GM12878 (cell line): ENCODE measurements at regions not wholly inside any gene's neighbourhood (a gene's known extent, or its start where the extent isn't known, plus 50 kb on each side); places are given as distances from the start of the nearest gene placed in this dataset.

Experiments used
- ATAC-seq: fragments of 200-7000 bp; cut with Tn5 transposase; 3 replicates; pipeline ENCODE4 v1.9.1; 2020; ENCODE audit warnings: mild to moderate bottlenecking, moderate library complexity
- BruUV-seq: library from RNA; stranded (reverse); fragments of 400-500 nt; replicated peaks from 2 replicates; lab custom pipeline; 2021; lab: Mats Ljungman, UMichigan
- CTCF ChIA-PET: fragments of 300-600 bp; sonication (Branson Sonifier 250); formaldehyde crosslinking; extraction: SDS; loops from one replicate; lab custom pipeline; 2021; ENCODE audit warnings: inconsistent platforms; lab: Yijun Ruan, JAX
- POLR2A ChIA-PET: fragments of 350-600 bp; formaldehyde crosslinking; extraction: SDS; loops from one replicate; lab custom pipeline; 2021; ENCODE audit warnings: inconsistent platforms; lab: Charles Lee
- RAD21 ChIA-PET: fragments of 300-600 bp; sonication (Branson Sonifier 250); formaldehyde crosslinking; loops from one replicate; lab custom pipeline; 2023; ENCODE audit warnings: antibody characterized with exemption; ENCODE audit not compliant: unreplicated experiment; lab: Charles Lee
- SMC1A ChIA-PET: fragments of 300-600 bp; sonication (Branson Sonifier 250); formaldehyde crosslinking; loops from one replicate; lab custom pipeline; 2023; ENCODE audit not compliant: unreplicated experiment, uncharacterized antibody; lab: Charles Lee
- DNase-seq: peaks from one replicate; pipeline ENCODE4 v3.0.0-alpha.2; 2011; ENCODE audit warnings: low read depth, low spot score
- FAIRE-seq: peaks from 3 replicates; lab custom pipeline; 2011; peaks lifted over from hg19 to GRCh38; lab: Jason Lieb, UNC
- H2AFZ ChIP-seq: 2 replicates; pipeline ENCODE4 v1.6.0; 2011; ENCODE audit warnings: low read depth, low read length, control low read depth; ENCODE audit not compliant: control insufficient read depth
- H3K27ac ChIP-seq: 2 replicates; pipeline ENCODE4 v1.5.1; 2011; ENCODE audit warnings: control low read depth; ENCODE audit not compliant: control insufficient read depth, insufficient read depth
- H3K27me3 ChIP-seq, 2 experiments: replicated peaks in 1 of 2; 2 replicates each; pipeline versions ENCODE4 v1.6.0 to v1.6.1; 2011; ENCODE audit warnings: low read length in 1 of 2; ENCODE audit not compliant: control insufficient read depth in 2 of 2, insufficient read depth in 2 of 2
- H3K36me3 ChIP-seq, 2 experiments: 2 replicates each; pipeline ENCODE4 v1.5.1; 2011; ENCODE audit warnings: low read length in 1 of 2; ENCODE audit not compliant: control insufficient read depth in 2 of 2, insufficient read depth in 2 of 2
- H3K4me1 ChIP-seq: 2 replicates; pipeline ENCODE4 v1.6.1; 2011; ENCODE audit warnings: mild to moderate bottlenecking, low read length, moderate library complexity, mixed read lengths; ENCODE audit not compliant: control insufficient read depth, insufficient read depth
- H3K4me2 ChIP-seq: 2 replicates; pipeline ENCODE4 v1.6.0; 2011; ENCODE audit warnings: control low read depth; ENCODE audit not compliant: control insufficient read depth, insufficient read depth
- H3K4me3 ChIP-seq: fragments of 200-600 bp; sonication (generic); 2 replicates; pipeline ENCODE4 v1.5.1; 2016
- H3K79me2 ChIP-seq: 2 replicates; pipeline ENCODE4 v1.6.0; 2011; ENCODE audit warnings: low read length; ENCODE audit not compliant: control insufficient read depth, insufficient read depth
- H3K9ac ChIP-seq: 2 replicates; pipeline ENCODE4 v1.8.0; 2011; ENCODE audit warnings: low read length, control low read depth, mixed read lengths; ENCODE audit not compliant: control insufficient read depth, insufficient read depth
- H3K9me3 ChIP-seq: replicated peaks from 3 replicates; pipeline ENCODE4 v1.5.1; 2011; ENCODE audit warnings: mild to moderate bottlenecking, low read length; ENCODE audit not compliant: control insufficient read depth, insufficient read depth
- H4K20me1 ChIP-seq: 2 replicates; pipeline ENCODE4 v1.6.0; 2011; ENCODE audit not compliant: control insufficient read depth, insufficient read depth
- ATF7 ChIP-seq: fragments of 450-650 bp; IDR thresholded peaks from 2 replicates; pipeline ENCODE4 v1.6.1; 2016; ENCODE audit warnings: low read depth, mild to moderate bottlenecking
- BCLAF1 ChIP-seq: fragments of 450-650 bp; IDR thresholded peaks from 2 replicates; pipeline ENCODE4 v1.6.1; 2017; ENCODE audit warnings: antibody characterized with exemption, mild to moderate bottlenecking, moderate library complexity
- CHD1 ChIP-seq: IDR thresholded peaks from 2 replicates; pipeline ENCODE4 v1.6.1; 2012; ENCODE audit warnings: low read depth, low read length, improper control_type of control experiment
- CHD2 ChIP-seq: IDR thresholded peaks from 2 replicates; pipeline ENCODE4 v1.6.1; 2011; ENCODE audit warnings: low read depth, low read length, improper control_type of control experiment, borderline replicate concordance
- CTCF ChIP-seq, 3 experiments: IDR thresholded peaks in 2 of 3; conservative IDR thresholded peaks in 1 of 3; 2 replicates each; pipeline ENCODE4 v1.5.1; 2011; ENCODE audit warnings: low read depth in 3 of 3, low read length in 3 of 3, mild to moderate bottlenecking in 3 of 3, control low read depth in 2 of 3, moderate library complexity in 2 of 3, inconsistent platforms in 1 of 3, mixed read lengths in 1 of 3; ENCODE audit not compliant: control insufficient read depth in 2 of 3, insufficient read depth in 1 of 3; ENCODE audit errors: extremely low read depth in 1 of 3
- IRF3 ChIP-seq: fragments of 450-650 bp; IDR thresholded peaks from 2 replicates; pipeline ENCODE4 v1.6.1; 2014; ENCODE audit warnings: mild to moderate bottlenecking
- MYB ChIP-seq: fragments of 150-350 bp; IDR thresholded peaks from 2 replicates; pipeline ENCODE4 v1.6.1; 2014; ENCODE audit warnings: mild to moderate bottlenecking, low read depth, low read length, borderline replicate concordance
- NFIC ChIP-seq: IDR thresholded peaks from 2 replicates; pipeline ENCODE4 v1.6.1; 2012; ENCODE audit warnings: low read depth, mild to moderate bottlenecking, inconsistent platforms, low read length, moderate library complexity
- NR2C2 ChIP-seq: IDR thresholded peaks from 2 replicates; pipeline ENCODE4 v1.6.1; 2011; ENCODE audit warnings: borderline replicate concordance, low read depth; ENCODE audit not compliant: control insufficient read depth, insufficient read length
- POLR2A ChIP-seq: IDR thresholded peaks from 2 replicates; pipeline ENCODE4 v1.6.1; 2011; ENCODE audit warnings: low read depth, mild to moderate bottlenecking, low read length
- POLR2AphosphoS5 ChIP-seq: IDR thresholded peaks from 2 replicates; pipeline ENCODE4 v1.6.1; 2011; ENCODE audit warnings: mild to moderate bottlenecking, low read length, inconsistent platforms
- RELA ChIP-seq: fragments of 450-650 bp; IDR thresholded peaks from 2 replicates; pipeline ENCODE4 v1.8.0; 2014; ENCODE audit warnings: borderline replicate concordance; ENCODE audit not compliant: partially characterized antibody
- RFX5 ChIP-seq: IDR thresholded peaks from 2 replicates; pipeline ENCODE4 v1.6.1; 2011; ENCODE audit warnings: low read depth, low read length, improper control_type of control experiment
- SMC3 ChIP-seq: IDR thresholded peaks from 2 replicates; pipeline ENCODE4 v1.6.1; 2011; ENCODE audit warnings: low read length, improper control_type of control experiment, borderline replicate concordance
- SUZ12 ChIP-seq: fragments of 200-600 bp; sonication (generic); IDR thresholded peaks from one replicate; pipeline ENCODE4 v1.6.1; 2018; ENCODE audit warnings: antibody characterized with exemption, mild to moderate bottlenecking; ENCODE audit not compliant: unreplicated experiment
- WGBS: methylation state at CpG from one replicate; pipeline ENCODE4 v1.1.6; 2016; ENCODE audit warnings: low lambda C conversion rate; ENCODE audit not compliant: insufficient replicate concordance, insufficient coverage; ENCODE audit errors: missing lambda C conversion rate; 5-methylcytosine and 5-hydroxymethylcytosine counted together
- in situ Hi-C: fragments of 300-500 bp; cut with MboI; formaldehyde crosslinking; loops from 9 replicates; pipeline ENCODE4 v1.14.3; 2018; ENCODE audit warnings: mixed read lengths
- intact Hi-C: fragments of 100-400 bp; cut with micrococcal nuclease; formaldehyde crosslinking; loops from one replicate; pipeline ENCODE4 v1.14.2; 2022; ENCODE audit not compliant: unreplicated experiment

GRCh38 chrX:39310891-39311290 is 509.6 kb downstream of the MID1IP1 start:
- no peaks in the 10 kb centered on the region for H3K9me3 ChIP-seq
- RAD21 ChIA-PET: no interaction called here
- no peaks in the 10 kb centered on the region for H3K36me3 ChIP-seq
- H3K4me3 ChIP-seq: no peak overlapping the region
- SMC1A ChIA-PET: interaction anchor here (1.3 kb wide), 1 partner anchor 48 kb away, joined by 3 read pairs; no protein-coding TSS in a partner anchor
- H3K27me3 ChIP-seq: no peaks in the 10 kb centered on the region
- intact Hi-C loops: no loop called here
- 30% methylated on average over 4 of the region's 4 CpGs for WGBS
- H3K79me2 ChIP-seq: no peaks in the 10 kb centered on the region
- POLR2A ChIA-PET: no interaction called here
- CTCF ChIA-PET: no interaction called here
- no peak overlapping the region for H2AFZ ChIP-seq
- DNase-seq (no peak), FAIRE-seq (no peak)
- BruUV-seq: no TSS peak
- no peaks in the 10 kb centered on the region for H4K20me1 ChIP-seq
- H3K4me1 ChIP-seq: no peaks in the 10 kb centered on the region
- H3K9ac ChIP-seq: no peak overlapping the region
- in situ Hi-C loops: no loop called here
- no peak overlapping the region for H3K4me2 ChIP-seq
- no peak overlapping the region for H3K27ac ChIP-seq
- no peak for TF ChIP-seq RELA
- TF ChIP-seq BCLAF1: no peak
- no peak for TF ChIP-seq IRF3
- TF ChIP-seq CTCF (IDR thresholded peaks at IDR 0.05 in 2 of 3, conservative IDR thresholded peaks at IDR 0.05 in 1 of 3; ENCODE audit: control insufficient read depth in 2 of 3, extremely low read depth in 1 of 3, insufficient read depth in 1 of 3, low read depth in 3 of 3, low read length in 3 of 3): no peak
- no peak for TF ChIP-seq SUZ12
- no peak for TF ChIP-seq CHD2
- no peak for TF ChIP-seq RFX5
- no peak for TF ChIP-seq NFIC
- TF ChIP-seq SMC3: no peak
- no peak for TF ChIP-seq POLR2AphosphoS5
- TF ChIP-seq ATF7: no peak
- no peak for TF ChIP-seq NR2C2
- TF ChIP-seq POLR2A: no peak
- no peak for TF ChIP-seq CHD1
- no peak for TF ChIP-seq MYB
- TF ChIP-seq, all 136 proteins: peak for 0
- no peak for ATAC-seq
